T-cell (primary cell): ENCODE measurements at regions not wholly inside any gene's neighbourhood (a gene's known extent, or its start where the extent isn't known, plus 50 kb on each side); places are given as distances from the start of the nearest gene placed in this dataset.

Source experiments
- ATAC-seq, 4 experiments: fragments of 200-7000 bp in 3 of 4; fragments of 150-1000 bp in 1 of 4; cut with Tn5 transposase; replicated peaks in 1 of 4; 1 replicate in 3 of 4; 2 replicates in 1 of 4; pipeline ENCODE4 v1.10.0; 2021; ENCODE audit warnings: moderate library complexity in 3 of 4, mild to moderate bottlenecking in 2 of 4, moderate number of reproducible peaks in 1 of 4
- CTCF ChIA-PET, 2 donors: fragments of 300-600 bp; sonication (Branson Sonifier 250); formaldehyde crosslinking; loops; one replicate each; lab custom pipeline; 2022; ENCODE audit warnings: antibody characterized with exemption in 2 of 2; lab: Charles Lee
- POLR2A ChIA-PET, 2 donors: fragments of 300-600 bp; sonication (Branson Sonifier 250); formaldehyde crosslinking; loops; one replicate each; lab custom pipeline; 2022; ENCODE audit warnings: antibody characterized with exemption in 2 of 2; lab: Charles Lee
- DNase-seq, 35 experiments: peaks; one replicate each; pipeline versions ENCODE4 v3.0.0 to v3.0.0-alpha.2; 2013 to 2023
- H3K27ac ChIP-seq: one replicate; pipeline ENCODE4 v1.5.1; 2013; ENCODE audit warnings: low read length
- H3K27me3 ChIP-seq, 2 experiments: replicated peaks in 1 of 2; 1 replicate in 1 of 2; 2 replicates in 1 of 2; pipeline versions ENCODE4 v1.6.1 to v1.7.0; 2013; ENCODE audit warnings: low read length in 1 of 2, mixed read lengths in 1 of 2; ENCODE audit not compliant: control insufficient read depth in 2 of 2, insufficient read depth in 2 of 2; ENCODE audit errors: extremely low read depth in 1 of 2
- H3K36me3 ChIP-seq, 2 donors: 1 replicate in 1 of 2; 2 replicates in 1 of 2; pipeline versions ENCODE4 v1.6.1 to v1.7.0; 2013; ENCODE audit warnings: low read length in 1 of 2; ENCODE audit not compliant: control insufficient read depth in 2 of 2, insufficient read depth in 1 of 2; ENCODE audit errors: extremely low read depth in 1 of 2
- H3K4me1 ChIP-seq, 2 experiments: 1 replicate in 1 of 2; 2 replicates in 1 of 2; pipeline versions ENCODE4 v1.6.1 to v1.7.0; 2013; ENCODE audit warnings: low read length in 2 of 2, mixed read lengths in 1 of 2; ENCODE audit not compliant: insufficient read depth in 2 of 2, control insufficient read depth in 1 of 2; ENCODE audit errors: extremely low read depth in 1 of 2
- H3K4me3 ChIP-seq, 2 donors: 1 replicate in 1 of 2; 2 replicates in 1 of 2; pipeline versions ENCODE4 v1.5.1 to v1.7.0; 2013; ENCODE audit warnings: mild to moderate bottlenecking in 2 of 2, low read length in 1 of 2, moderate library complexity in 1 of 2; ENCODE audit not compliant: control insufficient read depth in 1 of 2; ENCODE audit errors: extremely low read depth in 1 of 2
- H3K9me3 ChIP-seq: 2 replicates; pipeline ENCODE4 v1.7.0; 2013
- H3K27ac Mint-ChIP-seq, 2 donors: one replicate each; pipeline ENCODE4 v1.8.0; 2020 to 2021; ENCODE audit warnings: mild to moderate bottlenecking in 2 of 2, mixed read lengths in 2 of 2
- H3K27me3 Mint-ChIP-seq, 2 donors: one replicate each; pipeline ENCODE4 v1.8.0; 2021 to 2022; ENCODE audit warnings: mixed read lengths in 2 of 2
- H3K36me3 Mint-ChIP-seq: one replicate; pipeline ENCODE4 v1.8.0; 2021; ENCODE audit warnings: mixed read lengths
- H3K4me1 Mint-ChIP-seq, 3 donors: one replicate each; pipeline ENCODE4 v1.8.0; 2020 to 2022; ENCODE audit warnings: mixed read lengths in 3 of 3, mild to moderate bottlenecking in 1 of 3
- H3K4me3 Mint-ChIP-seq, 3 donors: one replicate each; pipeline ENCODE4 v1.8.0; 2020 to 2022; ENCODE audit warnings: mild to moderate bottlenecking in 3 of 3, mixed read lengths in 3 of 3, moderate library complexity in 3 of 3
- H3K9me3 Mint-ChIP-seq, 3 donors: one replicate each; pipeline ENCODE4 v1.8.0; 2020 to 2022; ENCODE audit warnings: mixed read lengths in 3 of 3
- WGBS: methylation state at CpG from one replicate; pipeline ENCODE4 v1.1.5; 2013; ENCODE audit warnings: missing lambda C conversion rate; ENCODE audit not compliant: insufficient coverage; 5-methylcytosine and 5-hydroxymethylcytosine counted together

GRCh38 chr12:34390846-34391700, 368.8 kb downstream of the ALG10 start:
- Histone ChIP-seq H3K4me3 (no peak overlapping the region), H3K27ac (no peak overlapping the region), H3K9me3 (no peaks in the 10 kb centered on the region), H3K4me1 (no peaks in the 10 kb centered on the region), H3K27me3 (peaks cover 0 to 40% of the 10 kb centered on the region in 2 experiments), H3K36me3 (no peaks in the 10 kb centered on the region)
- Mint-ChIP-seq H3K27me3 (peaks cover 3 to 14% of the 10 kb centered on the region in 2 donors), H3K27ac (no peak overlapping the region), H3K4me1 (no peaks in the 10 kb centered on the region), H3K36me3 (no peaks in the 10 kb centered on the region), H3K9me3 (peaks cover 0 to 18% (median 6%) of the 10 kb centered on the region in 3 donors), H3K4me3 (no peak overlapping the region)
- CTCF ChIA-PET, result no interaction called here
- DNase-seq (peak in 1 of 35 experiments; percentile 8), ATAC-seq (no peak)
- POLR2A ChIA-PET, result no interaction called here
- 82% methylated on average over 17 of the region's 24 CpGs for WGBS

- H3K27me3 Mint-ChIP-seq, result peaks cover 3 to 14% of the 10 kb centered on the region in 2 donors
- ChIA-PET CTCF (no interaction called here), POLR2A (no interaction called here)
- DNase-seq (peak in 1 of 35 experiments; percentile 17), ATAC-seq (no peak)
- no peak overlapping the region for H3K27ac ChIP-seq
- no peaks in the 10 kb centered on the region for H3K9me3 ChIP-seq
- no peaks in the 10 kb centered on the region for H3K36me3 Mint-ChIP-seq
- 54% methylated on average over 26 of the region's 37 CpGs for WGBS
- peaks cover 0 to 40% of the 10 kb centered on the region in 2 experiments for H3K27me3 ChIP-seq
- H3K9me3 Mint-ChIP-seq, result peaks cover 0 to 18% (median 9%) of the 10 kb centered on the region in 3 donors
- H3K4me1 Mint-ChIP-seq, result no peaks in the 10 kb centered on the region
- H3K36me3 ChIP-seq, result no peaks in the 10 kb centered on the region
- no peak overlapping the region for H3K4me3 Mint-ChIP-seq
- H3K4me3 ChIP-seq, result no peak overlapping the region
- H3K4me1 ChIP-seq, result no peaks in the 10 kb centered on the region
- no peak overlapping the region for H3K27ac Mint-ChIP-seq
Measured at GRCh38 chr12:34391771-34392581, 369.7 kb downstream of the ALG10 start.

GRCh38 chr12:34392741-34393085, 370.4 kb downstream of the ALG10 start:
- no peaks in the 10 kb centered on the region for H3K9me3 ChIP-seq
- POLR2A ChIA-PET, result no interaction called here
- H3K36me3 Mint-ChIP-seq, result no peaks in the 10 kb centered on the region

GRCh38 chr12:34393086-34393820, 371.0 kb downstream of the ALG10 start:
- no peaks in the 10 kb centered on the region for H3K4me1 ChIP-seq
- H3K9me3 ChIP-seq, result no peaks in the 10 kb centered on the region
- DNase-seq, result peak in 2 of 35 experiments; percentile 0
- Mint-ChIP-seq H3K27ac (no peak overlapping the region), H3K4me3 (no peak overlapping the region), H3K36me3 (no peaks in the 10 kb centered on the region), H3K9me3 (peaks cover 0 to 18% (median 9%) of the 10 kb centered on the region in 3 donors), H3K27me3 (peaks cover 3 to 11% of the 10 kb centered on the region in 2 donors), H3K4me1 (no peaks in the 10 kb centered on the region)
- peaks cover 0 to 30% of the 10 kb centered on the region in 2 experiments for H3K27me3 ChIP-seq
- 78% methylated on average over 25 of the region's 35 CpGs for WGBS
- POLR2A ChIA-PET, result no interaction called here
- ATAC-seq, result no peak
- CTCF ChIA-PET, result no interaction called here
- no peaks in the 10 kb centered on the region for H3K36me3 ChIP-seq
- no peak overlapping the region for H3K27ac ChIP-seq
- H3K4me3 ChIP-seq, result no peak overlapping the region

More at GRCh38 chr12:34392741-34393085, 370.4 kb downstream of the ALG10 start:
- ATAC-seq (no peak), DNase-seq (peak in 1 of 35 experiments; percentile 14)
- 77% methylated on average over 8 of the region's 14 CpGs for WGBS
- no peak overlapping the region for H3K27ac Mint-ChIP-seq
- no peaks in the 10 kb centered on the region for H3K4me1 Mint-ChIP-seq
- no peaks in the 10 kb centered on the region for H3K36me3 ChIP-seq
- H3K4me1 ChIP-seq, result no peaks in the 10 kb centered on the region
- CTCF ChIA-PET, result no interaction called here
- H3K9me3 Mint-ChIP-seq, result peaks cover 0 to 18% (median 9%) of the 10 kb centered on the region in 3 donors
- H3K27me3 ChIP-seq, result peaks cover 0 to 36% of the 10 kb centered on the region in 2 experiments
- H3K27ac ChIP-seq, result no peak overlapping the region
- no peak overlapping the region for H3K4me3 ChIP-seq
- no peak overlapping the region for H3K4me3 Mint-ChIP-seq
- H3K27me3 Mint-ChIP-seq, result peaks cover 3 to 14% of the 10 kb centered on the region in 2 donors

GRCh38 chr12:34393821-34394150, 371.5 kb downstream of the ALG10 start:
- Histone ChIP-seq H3K4me1 (no peaks in the 10 kb centered on the region), H3K27me3 (peaks cover 0 to 27% of the 10 kb centered on the region in 2 experiments), H3K36me3 (no peaks in the 10 kb centered on the region), H3K4me3 (no peak overlapping the region), H3K9me3 (no peaks in the 10 kb centered on the region), H3K27ac (no peak overlapping the region)
- Mint-ChIP-seq H3K4me1 (no peaks in the 10 kb centered on the region), H3K27ac (no peak overlapping the region), H3K9me3 (peaks cover 0 to 18% (median 9%) of the 10 kb centered on the region in 3 donors), H3K27me3 (peaks cover 3 to 9% of the 10 kb centered on the region in 2 donors), H3K36me3 (no peaks in the 10 kb centered on the region), H3K4me3 (no peak overlapping the region)
- WGBS, result 62% methylated on average over 3 of the region's 10 CpGs
- POLR2A ChIA-PET, result no interaction called here
- no peak for ATAC-seq
- peak in 1 of 35 experiments; percentile 11 for DNase-seq
- CTCF ChIA-PET, result no interaction called here
